WTC11 (cell line): ENCODE measurements at regions not wholly inside any gene's neighbourhood (a gene's known extent, or its start where the extent isn't known, plus 50 kb on each side); places are given as distances from the start of the nearest gene placed in this dataset.

Experiments used
- ATAC-seq: fragments of 200-7000 bp; cut with Tn5 transposase; 2 replicates; pipeline ENCODE4 v1.10.0; 2021; ENCODE audit warnings: mild to moderate bottlenecking, moderate library complexity
- CTCF ChIA-PET: fragments of 300-600 bp; sonication (Branson Sonifier 250); formaldehyde crosslinking; loops from one replicate; lab custom pipeline; 2021; ENCODE audit warnings: antibody characterized with exemption; lab: Charles Lee
- POLR2A ChIA-PET: fragments of 350-600 bp; sonication (Branson Sonifier 250); formaldehyde crosslinking; loops from one replicate; lab custom pipeline; 2021; ENCODE audit warnings: antibody characterized with exemption; lab: Charles Lee
- DNase-seq: peaks from one replicate; pipeline ENCODE4 v3.0.0; 2021; ENCODE audit warnings: low spot score
- H3K27ac Mint-ChIP-seq: 2 replicates; pipeline ENCODE4 v1.8.0; 2021; ENCODE audit warnings: mixed read lengths
- H3K27me3 Mint-ChIP-seq: 2 replicates; pipeline ENCODE4 v1.8.0; 2021; ENCODE audit warnings: low read depth, mild to moderate bottlenecking, moderate library complexity, mixed read lengths
- H3K36me3 Mint-ChIP-seq: 2 replicates; pipeline ENCODE4 v1.8.0; 2021; ENCODE audit warnings: mixed read lengths
- H3K4me1 Mint-ChIP-seq: 2 replicates; pipeline ENCODE4 v1.8.0; 2022; ENCODE audit warnings: mixed read lengths
- H3K4me3 Mint-ChIP-seq: 2 replicates; pipeline ENCODE4 v1.8.0; 2021; ENCODE audit warnings: mild to moderate bottlenecking, moderate library complexity, mixed read lengths
- H3K9me3 Mint-ChIP-seq: 2 replicates; pipeline ENCODE4 v1.8.0; 2021; ENCODE audit warnings: mixed read lengths
- E2F1 ChIP-seq: sonication (generic); formaldehyde crosslinking; IDR thresholded peaks from 2 replicates; pipeline ENCODE4 v1.8.0; 2022; ENCODE audit warnings: mild to moderate bottlenecking, missing genetic modification reagents
- E2F4 ChIP-seq: sonication (generic); formaldehyde crosslinking; IDR thresholded peaks from 2 replicates; pipeline ENCODE4 v1.8.1; 2022; ENCODE audit warnings: low read depth, mild to moderate bottlenecking, moderate library complexity, missing genetic modification reagents, borderline replicate concordance
- EMX1 ChIP-seq: fragments of 250-450 bp; sonication (Bioruptor Pico); IDR thresholded peaks from 2 replicates; pipeline ENCODE4 v1.8.0; 2021; ENCODE audit warnings: mild to moderate bottlenecking
- ERG ChIP-seq: fragments of 250-450 bp; sonication (Bioruptor Pico); IDR thresholded peaks from 2 replicates; pipeline ENCODE4 v1.8.0; 2021; ENCODE audit warnings: mild to moderate bottlenecking
- GABPB1 ChIP-seq: sonication (generic); formaldehyde crosslinking; IDR thresholded peaks from 2 replicates; pipeline ENCODE4 v1.8.1; 2023; ENCODE audit warnings: mild to moderate bottlenecking, missing genetic modification reagents
- HMGA2 ChIP-seq: fragments of 250-450 bp; sonication (Bioruptor Pico); IDR thresholded peaks from 2 replicates; pipeline ENCODE4 v1.4.0; 2021; ENCODE audit warnings: mild to moderate bottlenecking, moderate library complexity
- IRF1 ChIP-seq: sonication (generic); formaldehyde crosslinking; IDR thresholded peaks from 2 replicates; pipeline ENCODE4 v1.8.0; 2023; ENCODE audit warnings: missing genetic modification reagents
- SMAD3 ChIP-seq: sonication (generic); formaldehyde crosslinking; IDR thresholded peaks from 2 replicates; pipeline ENCODE4 v1.8.0; 2022; ENCODE audit warnings: missing genetic modification reagents, mild to moderate bottlenecking, borderline replicate concordance
- SMAD4 ChIP-seq: sonication (generic); formaldehyde crosslinking; IDR thresholded peaks from 2 replicates; pipeline ENCODE4 v1.8.0; 2022; ENCODE audit warnings: mild to moderate bottlenecking, missing genetic modification reagents
- TCF7 ChIP-seq: sonication (generic); formaldehyde crosslinking; IDR thresholded peaks from 2 replicates; pipeline ENCODE4 v1.8.0; 2022; ENCODE audit warnings: mild to moderate bottlenecking, low read depth, missing genetic modification reagents, moderate library complexity
- TP53 ChIP-seq: sonication (generic); formaldehyde crosslinking; IDR thresholded peaks from 2 replicates; pipeline ENCODE4 v1.8.1; 2023; ENCODE audit warnings: mild to moderate bottlenecking, missing genetic modification reagents
- USF1 ChIP-seq: sonication (generic); formaldehyde crosslinking; IDR thresholded peaks from 2 replicates; pipeline ENCODE4 v1.8.0; 2022; ENCODE audit warnings: mild to moderate bottlenecking, missing genetic modification reagents
- USF2 ChIP-seq: sonication (generic); formaldehyde crosslinking; IDR thresholded peaks from 2 replicates; pipeline ENCODE4 v1.8.1; 2023; ENCODE audit warnings: mild to moderate bottlenecking, missing genetic modification reagents, moderate library complexity
- ZBTB43 ChIP-seq: sonication (generic); formaldehyde crosslinking; IDR thresholded peaks from 2 replicates; pipeline ENCODE4 v1.8.1; 2023; ENCODE audit warnings: mild to moderate bottlenecking, missing genetic modification reagents
- ZNF232 ChIP-seq: sonication (generic); formaldehyde crosslinking; IDR thresholded peaks from 2 replicates; pipeline ENCODE4 v1.8.0; 2022; ENCODE audit warnings: mild to moderate bottlenecking, missing genetic modification reagents
- ZNF263 ChIP-seq: sonication (generic); formaldehyde crosslinking; IDR thresholded peaks from 2 replicates; pipeline ENCODE4 v1.8.1; 2022; ENCODE audit warnings: low read depth, mild to moderate bottlenecking, moderate library complexity, missing genetic modification reagents
- ZNF416 ChIP-seq: fragments of 250-450 bp; sonication (Bioruptor Pico); IDR thresholded peaks from 2 replicates; pipeline ENCODE4 v1.9.0; 2021; ENCODE audit warnings: mild to moderate bottlenecking, inconsistent platforms
- ZNF425 ChIP-seq: fragments of 250-450 bp; sonication (Bioruptor Pico); conservative IDR thresholded peaks from 2 replicates; pipeline ENCODE4 v1.9.0; 2021; ENCODE audit warnings: mild to moderate bottlenecking

GRCh38 chr4:56185901-56186300 lies 201.4 kb downstream of the AASDH start:
- Mint-ChIP-seq H3K9me3 (peaks cover 6% of the 10 kb centered on the region), H3K27ac (no peak overlapping the region), H3K4me1 (peaks cover 24% of the 10 kb centered on the region), H3K4me3 (no peak overlapping the region), H3K27me3 (no peaks in the 10 kb centered on the region), H3K36me3 (peaks cover 13% of the 10 kb centered on the region)
- TF ChIP-seq TCF7 (CRISPR knock-in tag) (no peak), IRF1 (CRISPR knock-in tag) (no peak), ZNF232 (CRISPR knock-in tag) (no peak), E2F4 (CRISPR knock-in tag) (no peak), HMGA2 (no peak), USF2 (CRISPR knock-in tag) (no peak), ZNF416 (CRISPR knock-in tag) (no peak), SMAD3 (CRISPR knock-in tag) (no peak), GABPB1 (CRISPR knock-in tag) (no peak), ZNF425 (CRISPR knock-in tag) (no peak), EMX1 (CRISPR knock-in tag) (no peak), ZBTB43 (no peak), ERG (no peak), E2F1 (no peak), USF1 (CRISPR knock-in tag) (no peak), SMAD4 (CRISPR knock-in tag) (no peak), TP53 (CRISPR knock-in tag) (no peak), ZNF263 (CRISPR knock-in tag) (no peak)
- CTCF ChIA-PET = no interaction called here
- DNase-seq (no peak), ATAC-seq (no peak)
- POLR2A ChIA-PET = no interaction called here
